HCT116 (cell line): ENCODE measurements at regions not wholly inside any gene's neighbourhood (a gene's known extent, or its start where the extent isn't known, plus 50 kb on each side); places are given as distances from the start of the nearest gene placed in this dataset.

Experiments
- ATAC-seq: fragments of 200-7000 bp; cut with Tn5 transposase; 2 replicates; pipeline ENCODE4 v1.9.1; 2020; ENCODE audit warnings: mild to moderate bottlenecking, moderate library complexity
- BruUV-seq: library from RNA; stranded (reverse); fragments of 400-500 nt; replicated peaks from 2 replicates; lab custom pipeline; 2021; lab: Mats Ljungman, UMichigan
- CTCF ChIA-PET: fragments of 300-600 bp; sonication (Branson Sonifier 250); formaldehyde crosslinking; loops from one replicate; lab custom pipeline; 2021; ENCODE audit warnings: antibody characterized with exemption; lab: Charles Lee
- POLR2A ChIA-PET: fragments of 300-600, 350-600 bp; sonication (Branson Sonifier 250); formaldehyde crosslinking; loops from one replicate; lab custom pipeline; 2021; ENCODE audit warnings: antibody characterized with exemption; lab: Charles Lee
- RAD21 ChIA-PET, 2 experiments: fragments of 300-600 bp; sonication (Branson Sonifier 250); formaldehyde crosslinking; loops; one replicate each; lab custom pipeline; 2023; ENCODE audit warnings: low total read pairs in 2 of 2; ENCODE audit not compliant: uncharacterized antibody in 2 of 2, unreplicated experiment in 2 of 2, low non-redundant PET in 1 of 2; lab: Charles Lee
- DNase-seq: peaks from one replicate; pipeline ENCODE4 v3.0.0-alpha.2; 2010; ENCODE audit warnings: low read depth, low spot score
- H2AFZ ChIP-seq: fragments of 200-600 bp; shearing (Covaris generic), sonication (generic); 2 replicates; pipeline ENCODE4 v1.6.1; 2017; ENCODE audit warnings: low read depth, mixed run types, mixed read lengths, antibody characterized with exemption, low read length; ENCODE audit not compliant: poor library complexity, severe bottlenecking
- H3K27ac ChIP-seq: 2 replicates; pipeline ENCODE4 v1.5.1; 2012; ENCODE audit warnings: low read depth, low read length
- H3K27me3 ChIP-seq: fragments of 200-600 bp; sonication (generic); 2 replicates; pipeline ENCODE4 v1.6.1; 2016; ENCODE audit warnings: mixed run types, low read length, mixed read lengths; ENCODE audit not compliant: insufficient read depth
- H3K36me3 ChIP-seq, 2 experiments: fragments of 200-500 bp in 1 of 2; fragments of 200-600 bp in 1 of 2; sonication (Bioruptor generic) in 1 of 2; sonication (generic) in 1 of 2; 2 replicates each; pipeline versions ENCODE4 v1.5.1 to v1.6.1; 2014 to 2016; ENCODE audit warnings: low read length in 2 of 2, inconsistent platforms in 1 of 2, mixed read lengths in 1 of 2, mixed run types in 1 of 2; ENCODE audit not compliant: insufficient read depth in 2 of 2, control insufficient read depth in 1 of 2
- H3K4me1 ChIP-seq, 2 experiments: fragments of 200-600 bp in 1 of 2; sonication (generic) in 1 of 2; 2 replicates each; pipeline versions ENCODE4 v1.5.1 to v1.6.1; 2012 to 2017; ENCODE audit warnings: low read length in 2 of 2, inconsistent platforms in 1 of 2, mild to moderate bottlenecking in 1 of 2, mixed read lengths in 1 of 2, mixed run types in 1 of 2, moderate library complexity in 1 of 2; ENCODE audit not compliant: insufficient read depth in 2 of 2, control insufficient read depth in 1 of 2
- H3K4me2 ChIP-seq: fragments of 200-600 bp; sonication (generic); 2 replicates; pipeline ENCODE4 v1.6.1; 2017; ENCODE audit warnings: mixed run types, low read length, mixed read lengths
- H3K4me3 ChIP-seq, 2 experiments: fragments of 200-600 bp in 1 of 2; sonication (generic) in 1 of 2; replicated peaks in 1 of 2; 2 replicates each; pipeline ENCODE4 v1.5.1; 2011 to 2016; ENCODE audit warnings: low read length in 2 of 2, control low read depth in 1 of 2, low read depth in 1 of 2, mild to moderate bottlenecking in 1 of 2, mixed read lengths in 1 of 2, mixed run types in 1 of 2
- H3K79me2 ChIP-seq: fragments of 200-600 bp; sonication (generic); 2 replicates; pipeline ENCODE4 v1.6.1; 2017; ENCODE audit warnings: mild to moderate bottlenecking, mixed run types, low read length, moderate library complexity, mixed read lengths; ENCODE audit not compliant: insufficient read depth
- H3K9ac ChIP-seq: fragments of 200-600 bp; sonication (generic); 2 replicates; pipeline ENCODE4 v1.6.1; 2016; ENCODE audit warnings: low read length, mixed read lengths
- H3K9me2 ChIP-seq: fragments of 200-600 bp; sonication (generic), shearing (Covaris generic); 2 replicates; pipeline ENCODE4 v1.6.1; 2017; ENCODE audit warnings: mixed run types, mild to moderate bottlenecking, moderate library complexity; ENCODE audit not compliant: insufficient read depth
- H3K9me3 ChIP-seq, 2 experiments: fragments of 200-500 bp in 1 of 2; fragments of 200-600 bp in 1 of 2; sonication (Bioruptor generic) in 1 of 2; sonication (generic) in 1 of 2; 2 replicates each; pipeline ENCODE4 v1.6.1; 2014 to 2017; ENCODE audit warnings: low read length in 2 of 2, mixed read lengths in 2 of 2, inconsistent platforms in 1 of 2, low read depth in 1 of 2, mild to moderate bottlenecking in 1 of 2, mixed run types in 1 of 2, moderate library complexity in 1 of 2; ENCODE audit not compliant: control insufficient read depth in 1 of 2, insufficient read depth in 1 of 2
- H4K20me1 ChIP-seq: fragments of 200-600 bp; sonication (generic), shearing (Covaris generic); 2 replicates; pipeline ENCODE4 v1.6.1; 2017; ENCODE audit warnings: mixed run types, mild to moderate bottlenecking, moderate library complexity; ENCODE audit not compliant: insufficient read depth
- ATF3 ChIP-seq: IDR thresholded peaks from 2 replicates; pipeline ENCODE4 v1.6.1; 2012
- CBX3 ChIP-seq: IDR thresholded peaks from 2 replicates; pipeline ENCODE4 v1.6.1; 2012; ENCODE audit warnings: low read depth
- CEBPB ChIP-seq: IDR thresholded peaks from 2 replicates; pipeline ENCODE4 v1.6.1; 2012; ENCODE audit warnings: low read depth
- CTCF ChIP-seq, 3 experiments: fragments of 200-600 bp in 1 of 3; sonication (generic) in 1 of 3; IDR thresholded peaks in 2 of 3; conservative IDR thresholded peaks in 1 of 3; 2 replicates each; pipeline ENCODE4 v1.5.1; 2012 to 2017; ENCODE audit warnings: low read depth in 2 of 3, low read length in 2 of 3, antibody characterized with exemption in 1 of 3, borderline replicate concordance in 1 of 3, control low read depth in 1 of 3, mild to moderate bottlenecking in 1 of 3, mixed read lengths in 1 of 3, mixed run types in 1 of 3, moderate library complexity in 1 of 3; ENCODE audit not compliant: insufficient read depth in 1 of 3
- EGR1 ChIP-seq: IDR thresholded peaks from 2 replicates; pipeline ENCODE4 v1.6.1; 2012; ENCODE audit warnings: low read depth
- ELF1 ChIP-seq: IDR thresholded peaks from 2 replicates; pipeline ENCODE4 v1.6.1; 2012; ENCODE audit warnings: low read depth, borderline replicate concordance
- EZH2phosphoT487 ChIP-seq: fragments of 200-600 bp; IDR thresholded peaks from 2 replicates; pipeline ENCODE4 v1.6.1; 2018; ENCODE audit warnings: antibody characterized with exemption, borderline replicate concordance
- FOSL1 ChIP-seq: IDR thresholded peaks from 2 replicates; pipeline ENCODE4 v1.6.1; 2012; ENCODE audit warnings: low read depth
- POLR2A ChIP-seq: IDR thresholded peaks from 2 replicates; pipeline ENCODE4 v1.7.0; 2011; ENCODE audit warnings: borderline replicate concordance; ENCODE audit not compliant: insufficient read depth, insufficient read length; ENCODE audit errors: extremely low read depth
- POLR2AphosphoS5 ChIP-seq: IDR thresholded peaks from 2 replicates; pipeline ENCODE4 v1.6.1; 2011; ENCODE audit warnings: mild to moderate bottlenecking, low read depth, low read length, moderate library complexity
- REST ChIP-seq: IDR thresholded peaks from 2 replicates; pipeline ENCODE4 v1.6.1; 2012; ENCODE audit warnings: low read depth
- SIN3A ChIP-seq: IDR thresholded peaks from 2 replicates; pipeline ENCODE4 v1.6.1; 2012; ENCODE audit warnings: low read depth
- SP1 ChIP-seq: IDR thresholded peaks from 2 replicates; pipeline ENCODE4 v1.6.1; 2012; ENCODE audit warnings: low read depth
- ZBTB33 ChIP-seq: IDR thresholded peaks from 2 replicates; pipeline ENCODE4 v1.6.1; 2011; ENCODE audit warnings: mild to moderate bottlenecking, low read length, moderate library complexity; ENCODE audit not compliant: insufficient replicate concordance; ENCODE audit errors: extremely low read depth
- ZFX ChIP-seq: fragments of 450-650 bp; IDR thresholded peaks from 2 replicates; pipeline ENCODE4 v1.6.1; 2017
- intact Hi-C: fragments of 100-400 bp; cut with micrococcal nuclease; formaldehyde crosslinking; loops from 2 replicates; pipeline ENCODE4 v1.10.0; 2022

- TF ChIP-seq CTCF (IDR thresholded peaks at IDR 0.05 in 2 of 3, conservative IDR thresholded peaks at IDR 0.05 in 1 of 3; ENCODE audit: borderline replicate concordance in 1 of 3, insufficient read depth in 1 of 3, low read depth in 2 of 3, low read length in 2 of 3), result no peak
- no peak for TF ChIP-seq SP1
- TF ChIP-seq REST, result no peak
These were observed 1217.5 kb downstream of the AACS start (continued) for GRCh38 chr12:126282691-126283090.

- Histone ChIP-seq H3K4me2 (no peak overlapping the region), H4K20me1 (no peaks in the 10 kb centered on the region), H3K9me2 (no peaks in the 10 kb centered on the region), H2AFZ (no peak overlapping the region), H3K9me3 (peaks cover 5 to 11% of the 10 kb centered on the region in 2 experiments; a peak in 2 of 4 replicates), H3K79me2 (no peaks in the 10 kb centered on the region), H3K27ac (no peak overlapping the region), H3K4me3 (no peak overlapping the region), H3K4me1 (no peaks in the 10 kb centered on the region), H3K9ac (no peak overlapping the region), H3K27me3 (no peaks in the 10 kb centered on the region), H3K36me3 (no peaks in the 10 kb centered on the region)
- ChIA-PET CTCF (no interaction called here), RAD21 (no interaction called here), POLR2A (no interaction called here)
- BruUV-seq, result no TSS peak
- intact Hi-C loops, result no loop called here
- DNase-seq (no peak), ATAC-seq (no peak)
- no peak for TF ChIP-seq POLR2A
- TF ChIP-seq EZH2phosphoT487, result no peak
- TF ChIP-seq CBX3, result no peak
- TF ChIP-seq POLR2AphosphoS5, result no peak
- TF ChIP-seq ZBTB33, result no peak
- no peak for TF ChIP-seq EGR1
- no peak for TF ChIP-seq SIN3A
- TF ChIP-seq REST, result no peak
- TF ChIP-seq FOSL1, result no peak
- no peak for TF ChIP-seq ZFX
- no peak for TF ChIP-seq ELF1
- no peak for TF ChIP-seq ATF3
- no peak for TF ChIP-seq SP1
- no peak for TF ChIP-seq CEBPB
These were observed 1221.0 kb downstream of the AACS start for GRCh38 chr12:126286203-126286602.
